Subcutaneous abdominal adipose tissue (tissue), 5 donors: ENCODE measurements at regions not wholly inside any gene's neighbourhood (a gene's known extent, or its start where the extent isn't known, plus 50 kb on each side); places are given as distances from the start of the nearest gene placed in this dataset.
"Not testable (repeated sequence)": the region's sequence is repeated elsewhere in the genome, so short reads cannot be mapped to it uniquely, and the experiment has no call there.

ENCODE experiments used
- H3K27ac ChIP-seq: one replicate; pipeline ENCODE4 v1.7.0; 2013; ENCODE audit warnings: low read depth, mild to moderate bottlenecking, inconsistent platforms, low read length, moderate library complexity
- H3K27me3 ChIP-seq, 5 donors: one replicate each; pipeline ENCODE4 v1.7.0; 2013; ENCODE audit warnings: low read length in 5 of 5, inconsistent platforms in 1 of 5; ENCODE audit not compliant: control insufficient read depth in 5 of 5, insufficient read depth in 4 of 5
- H3K36me3 ChIP-seq, 5 donors: one replicate each; pipeline ENCODE4 v1.7.0; 2013; ENCODE audit warnings: low read length in 5 of 5; ENCODE audit not compliant: control insufficient read depth in 5 of 5, insufficient read depth in 5 of 5
- H3K4me1 ChIP-seq, 5 donors: one replicate each; pipeline ENCODE4 v1.7.0; 2013; ENCODE audit warnings: low read length in 5 of 5, mild to moderate bottlenecking in 3 of 5, moderate library complexity in 1 of 5; ENCODE audit not compliant: control insufficient read depth in 5 of 5, insufficient read depth in 5 of 5
- H3K4me3 ChIP-seq, 5 donors: one replicate each; pipeline ENCODE4 v1.7.0; 2013; ENCODE audit warnings: low read length in 5 of 5, low read depth in 1 of 5
- H3K9ac ChIP-seq, 5 donors: one replicate each; pipeline ENCODE4 v1.7.0; 2013; ENCODE audit warnings: low read length in 5 of 5, mild to moderate bottlenecking in 4 of 5, moderate library complexity in 3 of 5
- H3K9me3 ChIP-seq, 5 donors: one replicate each; pipeline ENCODE4 v1.7.0; 2013; ENCODE audit warnings: low read length in 5 of 5; ENCODE audit not compliant: control insufficient read depth in 5 of 5
- donor health status: healthy.
- donor health status: healthy.
- donor health status: healthy.
- donor health status: healthy.
- donor health status: healthy.

DNA sequence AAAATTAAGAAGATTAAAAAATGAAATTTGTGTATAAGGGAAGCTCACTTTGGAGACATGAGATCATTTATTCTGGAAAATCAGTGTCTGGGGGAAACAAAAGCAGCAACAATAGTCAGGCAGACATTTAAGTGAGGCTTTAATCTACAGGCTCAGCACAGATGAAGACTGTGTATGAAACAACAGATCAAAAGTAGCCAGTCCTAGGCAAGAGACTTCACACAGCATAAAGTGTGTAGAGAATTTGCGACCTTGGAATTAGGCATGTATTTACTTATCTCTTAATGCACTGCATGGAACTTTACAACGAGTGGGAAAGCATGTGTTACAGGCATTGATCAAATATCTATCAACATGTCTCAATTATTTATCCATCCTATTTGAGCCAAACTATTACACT is 1099.9 kb downstream of the PLA2G4A start:
- H3K27me3 ChIP-seq, result no peaks in the 10 kb centered on the region
- H3K4me3 ChIP-seq, result no peak overlapping the region
- H3K36me3 ChIP-seq, result no peaks in the 10 kb centered on the region
- H3K9ac ChIP-seq, result no peak overlapping the region
- no peaks in the 10 kb centered on the region for H3K9me3 ChIP-seq
- H3K27ac ChIP-seq, result no peak overlapping the region
- no peaks in the 10 kb centered on the region for H3K4me1 ChIP-seq

DNA sequence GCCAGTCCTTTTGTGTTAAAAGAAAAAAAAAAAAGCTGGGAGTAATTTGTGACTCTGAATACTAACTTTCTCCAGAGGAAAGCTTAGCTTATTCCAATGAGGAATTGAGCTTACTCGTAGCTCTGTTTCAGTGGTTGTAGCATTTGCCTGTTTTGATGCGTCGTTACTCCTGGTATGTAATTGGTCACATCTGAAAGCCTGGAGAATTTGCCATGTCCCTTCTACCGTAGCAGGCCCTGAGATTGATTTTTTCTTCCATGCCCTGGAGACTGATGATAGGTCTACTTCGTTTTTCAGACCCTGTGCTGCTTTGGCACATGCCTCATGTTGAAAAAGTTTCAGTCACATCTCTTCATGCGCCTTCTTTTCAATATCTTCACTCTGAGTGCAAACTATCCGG is 1103.0 kb downstream of the PLA2G4A start:
- Histone ChIP-seq H3K4me3 (no peak overlapping the region), H3K9me3 (no peaks in the 10 kb centered on the region), H3K4me1 (no peaks in the 10 kb centered on the region), H3K27ac (no peak overlapping the region), H3K36me3 (no peaks in the 10 kb centered on the region), H3K9ac (no peak overlapping the region), H3K27me3 (no peaks in the 10 kb centered on the region)

DNA sequence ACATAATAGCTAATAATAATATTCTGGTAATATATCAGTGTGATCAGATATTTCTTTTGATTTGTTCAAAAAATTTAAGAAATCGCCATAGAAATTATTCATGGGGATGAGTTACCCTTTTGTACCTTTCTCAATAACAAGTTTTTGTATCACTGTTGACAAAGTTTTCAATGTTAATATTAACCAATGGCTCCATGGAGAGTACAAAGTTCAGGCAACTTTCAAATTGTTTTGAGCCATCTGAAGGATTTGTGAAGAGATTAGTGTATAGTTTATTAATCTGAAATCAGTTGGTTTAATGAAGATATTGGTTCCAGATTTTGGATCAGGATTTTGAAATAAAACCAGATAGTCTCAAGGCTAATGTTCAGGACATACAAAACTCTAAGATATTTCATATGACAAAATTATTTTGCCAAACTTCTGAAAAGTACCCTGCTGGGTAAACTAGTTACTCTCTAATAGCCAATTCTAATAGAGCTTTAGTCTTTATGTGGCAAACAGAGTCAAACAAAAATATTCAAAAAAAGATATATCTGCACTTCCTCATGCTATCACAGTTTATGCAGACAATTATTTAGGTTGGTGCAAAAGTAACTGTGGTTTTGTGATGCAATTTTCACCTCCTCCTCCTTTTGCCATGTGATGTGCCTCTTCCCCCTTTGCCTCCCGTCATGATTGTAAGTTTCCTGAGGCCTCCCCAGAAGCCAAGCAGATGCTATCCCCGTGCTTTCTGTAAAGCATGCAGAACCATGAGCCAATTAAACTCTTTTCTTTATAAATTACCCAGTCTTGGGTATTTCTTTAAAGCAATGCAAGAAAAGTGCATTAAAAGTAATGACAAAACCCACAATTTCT is 1105.0 kb downstream of the PLA2G4A start:
- Histone ChIP-seq H3K27ac (no peak overlapping the region), H3K27me3 (no peaks in the 10 kb centered on the region), H3K4me1 (no peaks in the 10 kb centered on the region), H3K4me3 (no peak overlapping the region), H3K9ac (no peak overlapping the region), H3K9me3 (peaks cover 0 to 2% (median 0%) of the 10 kb centered on the region in 5 donors), H3K36me3 (no peaks in the 10 kb centered on the region)

DNA sequence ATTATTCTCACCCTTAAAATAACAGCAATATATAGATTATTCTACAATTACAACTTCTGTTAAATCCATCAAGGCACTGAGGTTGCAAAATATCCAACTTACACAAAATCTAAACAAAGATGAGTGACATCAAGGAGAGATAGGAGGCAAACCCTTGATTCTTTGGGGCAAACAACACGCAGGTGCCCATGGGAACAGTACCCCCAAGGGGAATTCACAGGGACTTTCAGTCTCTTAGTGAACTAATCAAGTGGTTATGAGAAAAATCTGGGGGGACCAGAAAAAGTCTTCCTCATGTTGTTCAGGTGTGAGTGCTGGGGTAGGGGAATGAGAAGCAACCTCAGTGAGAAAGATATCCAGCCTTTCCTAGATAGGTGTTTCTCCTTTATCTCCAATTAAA is 1107.9 kb downstream of the PLA2G4A start:
- H3K4me1 ChIP-seq, result no peaks in the 10 kb centered on the region
- no peaks in the 10 kb centered on the region for H3K27me3 ChIP-seq
- no peak overlapping the region for H3K27ac ChIP-seq
- no peak overlapping the region for H3K4me3 ChIP-seq
- H3K9me3 ChIP-seq, result peaks cover 0 to 2% (median 0%) of the 10 kb centered on the region in 5 donors
- H3K36me3 ChIP-seq, result no peaks in the 10 kb centered on the region
- H3K9ac ChIP-seq, result no peak overlapping the region

DNA sequence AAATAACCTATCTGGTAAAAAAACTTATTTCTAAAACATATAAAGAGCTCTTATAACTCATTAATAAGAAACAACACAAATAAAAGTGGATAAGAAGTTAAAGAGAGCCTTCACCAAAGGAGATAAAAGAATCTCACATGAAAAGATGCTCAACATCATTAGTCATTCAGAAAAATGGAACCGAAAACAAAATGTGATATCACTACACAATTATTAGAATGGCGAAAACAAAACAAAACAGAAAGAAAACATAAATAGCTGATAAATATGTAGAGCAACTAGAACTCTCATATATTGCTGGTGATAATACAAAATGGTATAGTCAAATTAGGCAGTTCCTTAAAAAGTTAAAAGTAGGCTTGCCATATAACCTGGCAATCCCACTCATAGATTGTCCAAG is 1109.3 kb downstream of the PLA2G4A start:
- H3K4me1 ChIP-seq, result no peaks in the 10 kb centered on the region
- no peaks in the 10 kb centered on the region for H3K27me3 ChIP-seq
- no peak overlapping the region for H3K4me3 ChIP-seq
- no peak overlapping the region for H3K9ac ChIP-seq
- no peak overlapping the region for H3K27ac ChIP-seq
- peaks cover 0 to 2% (median 0%) of the 10 kb centered on the region in 5 donors for H3K9me3 ChIP-seq
- H3K36me3 ChIP-seq, result no peaks in the 10 kb centered on the region

DNA sequence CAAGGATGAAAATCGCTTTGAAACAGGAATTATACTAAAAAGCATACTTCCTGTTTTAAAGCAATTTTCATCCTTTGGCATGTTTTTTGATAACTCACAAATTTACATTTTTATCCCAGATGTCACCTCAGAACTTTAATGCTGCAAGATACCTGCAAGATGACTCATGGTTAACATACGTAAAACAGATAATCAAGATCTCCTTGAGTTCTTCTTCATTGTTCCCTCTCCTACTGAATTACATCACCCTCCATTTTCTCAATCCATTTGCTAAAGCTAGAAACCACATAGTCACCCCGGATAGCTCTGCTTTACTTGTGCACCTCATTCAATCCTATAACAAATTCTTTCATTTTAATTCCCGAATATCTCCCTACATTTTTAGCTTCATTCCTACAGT is 1114.2 kb downstream of the PLA2G4A start:
- Histone ChIP-seq H3K27ac (no peak overlapping the region), H3K9me3 (peaks cover 0 to 14% (median 8%) of the 10 kb centered on the region in 5 donors), H3K36me3 (no peaks in the 10 kb centered on the region), H3K4me1 (no peaks in the 10 kb centered on the region), H3K4me3 (no peak overlapping the region), H3K27me3 (no peaks in the 10 kb centered on the region), H3K9ac (no peak overlapping the region)

DNA sequence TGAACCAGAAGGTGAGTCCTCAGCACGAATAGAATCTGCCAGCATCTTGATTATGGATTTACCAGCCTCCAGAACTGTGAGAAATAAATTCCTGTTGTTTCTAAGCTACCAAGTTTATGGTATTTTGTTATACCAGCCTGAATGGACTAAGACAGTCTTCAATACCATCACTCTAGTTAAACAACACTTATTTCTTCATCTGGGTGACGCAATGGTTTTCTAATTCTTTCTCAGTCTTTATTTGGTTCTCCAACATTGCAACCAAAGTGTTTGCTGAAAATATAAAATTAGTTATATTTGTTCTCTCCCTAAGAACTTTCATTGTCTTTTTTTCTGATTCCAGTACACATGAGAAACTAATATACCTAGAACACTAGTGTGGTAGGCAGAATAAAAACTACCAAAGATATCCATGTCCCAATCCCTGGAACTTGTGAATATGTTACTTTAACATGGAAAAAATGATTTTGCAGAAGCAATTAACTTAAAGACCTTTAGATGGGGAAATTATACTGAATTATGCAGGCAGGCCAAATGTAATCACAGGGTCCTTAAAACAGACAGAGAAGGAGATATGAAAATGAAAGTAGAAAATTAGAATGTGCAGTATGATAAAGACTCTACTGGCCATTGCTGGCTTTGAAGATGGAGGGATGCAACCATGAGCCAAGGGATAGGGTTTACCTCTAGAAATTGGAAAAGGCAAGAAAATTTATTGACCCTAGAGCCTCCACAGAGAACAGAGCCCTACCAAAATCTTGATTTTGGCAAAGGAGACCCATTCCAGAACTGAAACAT is 1115.1 kb downstream of the PLA2G4A start:
- peaks cover 0 to 16% (median 8%) of the 10 kb centered on the region in 5 donors for H3K9me3 ChIP-seq
- no peaks in the 10 kb centered on the region for H3K27me3 ChIP-seq
- no peak overlapping the region for H3K27ac ChIP-seq
- H3K36me3 ChIP-seq, result no peaks in the 10 kb centered on the region
- no peaks in the 10 kb centered on the region for H3K4me1 ChIP-seq
- H3K9ac ChIP-seq, result no peak overlapping the region
- H3K4me3 ChIP-seq, result no peak overlapping the region

DNA sequence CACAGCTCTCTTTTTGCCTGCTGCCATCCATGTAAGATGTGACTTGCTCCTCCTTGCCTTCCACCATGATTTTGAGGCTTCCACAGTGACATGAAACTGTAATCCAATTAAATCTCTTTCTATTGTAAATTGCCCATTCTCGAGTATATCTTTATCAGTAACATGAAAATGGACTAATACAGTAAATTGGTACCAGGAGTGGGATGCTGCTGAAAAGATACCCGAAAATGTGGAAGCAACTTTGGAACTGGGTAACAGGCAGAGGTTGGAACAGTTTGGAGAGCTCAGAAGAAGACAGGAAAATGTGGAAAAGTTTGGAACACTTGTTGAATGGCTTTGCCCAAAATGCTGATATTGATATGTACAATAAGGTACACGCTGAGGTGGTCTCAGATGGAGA is 1117.9 kb downstream of the PLA2G4A start:
- not testable (repeated sequence) for H3K27ac ChIP-seq
- H3K9me3 ChIP-seq, result peaks cover 0 to 24% (median 8%) of the 10 kb centered on the region in 5 donors

DNA sequence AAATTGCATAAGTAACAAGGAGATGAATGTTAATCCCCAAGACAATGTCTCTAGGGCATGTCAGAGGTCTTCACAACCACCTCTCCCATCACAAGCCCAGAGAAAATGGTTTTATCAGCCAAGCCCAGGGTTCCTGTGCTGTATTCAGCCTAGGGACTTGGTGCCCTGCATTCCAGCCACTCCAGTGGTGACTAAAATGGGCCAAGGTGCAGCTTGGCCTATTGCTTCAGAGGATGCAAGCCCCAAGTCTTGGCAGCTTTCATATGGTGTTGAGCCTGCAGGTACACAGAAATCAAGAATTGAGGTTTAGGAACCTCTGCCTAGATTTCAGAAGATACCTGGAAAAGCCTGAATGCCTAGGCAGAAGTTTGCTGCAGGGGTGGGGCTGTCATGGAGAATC is 1118.6 kb downstream of the PLA2G4A start:
- Histone ChIP-seq H3K4me3 (no peak overlapping the region), H3K27ac (no peak overlapping the region), H3K4me1 (no peaks in the 10 kb centered on the region), H3K9me3 (peaks cover 1 to 30% (median 13%) of the 10 kb centered on the region in 5 donors), H3K9ac (no peak overlapping the region), H3K27me3 (no peaks in the 10 kb centered on the region), H3K36me3 (no peaks in the 10 kb centered on the region)

More for the DNA sequence above, 1117.9 kb downstream of the PLA2G4A start:
- not testable (repeated sequence) for H3K4me3 ChIP-seq, H3K4me1 ChIP-seq, H3K36me3 ChIP-seq, H3K27me3 ChIP-seq, H3K9ac ChIP-seq

DNA sequence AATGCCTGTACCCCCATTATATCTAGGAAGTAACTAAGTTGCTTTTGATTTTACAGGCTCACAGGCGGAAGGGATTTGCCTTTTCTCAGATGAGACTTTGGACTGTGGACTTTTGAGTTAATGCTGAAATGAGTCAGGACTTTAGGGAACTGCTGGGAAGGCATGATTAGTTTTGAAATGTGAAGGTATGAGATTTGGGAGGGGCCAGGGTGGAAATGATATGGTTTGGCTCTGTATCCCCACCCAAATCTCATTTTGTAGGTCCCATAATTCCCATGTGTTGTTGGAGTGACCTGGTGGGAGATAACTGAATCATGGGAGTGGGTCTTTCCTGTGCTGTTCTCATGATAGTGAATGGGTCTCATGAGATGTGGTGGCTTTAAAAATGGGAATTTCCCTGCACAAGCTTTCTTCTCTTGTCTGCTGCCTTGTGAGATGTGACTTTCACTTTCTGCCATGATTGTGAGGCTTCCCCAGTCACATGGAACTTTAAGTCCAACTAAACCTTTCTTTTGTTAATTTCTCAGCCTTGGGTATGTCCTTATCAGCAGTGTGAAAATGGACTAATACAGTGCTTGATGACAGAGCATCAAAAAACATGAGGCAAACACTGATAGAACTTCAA is 1119.5 kb downstream of the PLA2G4A start:
- H3K4me3 ChIP-seq, result no peak overlapping the region
- H3K27ac ChIP-seq, result no peak overlapping the region
- H3K9me3 ChIP-seq, result peaks cover 5 to 36% (median 20%) of the 10 kb centered on the region in 5 donors
- H3K4me1 ChIP-seq, result no peaks in the 10 kb centered on the region
- H3K36me3 ChIP-seq, result no peaks in the 10 kb centered on the region
- no peaks in the 10 kb centered on the region for H3K27me3 ChIP-seq
- H3K9ac ChIP-seq, result no peak overlapping the region
